B cell (primary cell): ENCODE measurements at regions not wholly inside any gene's neighbourhood (a gene's known extent, or its start where the extent isn't known, plus 50 kb on each side); places are given as distances from the start of the nearest gene placed in this dataset.

Experiments
- EZH2 ChIP-seq: IDR thresholded peaks from 2 replicates; pipeline ENCODE4 v1.6.1; 2012; ENCODE audit warnings: borderline replicate concordance, low read depth, mild to moderate bottlenecking, moderate library complexity, low read length; ENCODE audit not compliant: insufficient read depth, poor library complexity, severe bottlenecking
- TF ChIP-seq, protein P1 (sequence below): fragments of 200-600 bp; IDR thresholded peaks from one replicate; pipeline ENCODE4 v1.8.0; 2022; ENCODE audit warnings: antibody characterized with exemption, mild to moderate bottlenecking

DNA sequence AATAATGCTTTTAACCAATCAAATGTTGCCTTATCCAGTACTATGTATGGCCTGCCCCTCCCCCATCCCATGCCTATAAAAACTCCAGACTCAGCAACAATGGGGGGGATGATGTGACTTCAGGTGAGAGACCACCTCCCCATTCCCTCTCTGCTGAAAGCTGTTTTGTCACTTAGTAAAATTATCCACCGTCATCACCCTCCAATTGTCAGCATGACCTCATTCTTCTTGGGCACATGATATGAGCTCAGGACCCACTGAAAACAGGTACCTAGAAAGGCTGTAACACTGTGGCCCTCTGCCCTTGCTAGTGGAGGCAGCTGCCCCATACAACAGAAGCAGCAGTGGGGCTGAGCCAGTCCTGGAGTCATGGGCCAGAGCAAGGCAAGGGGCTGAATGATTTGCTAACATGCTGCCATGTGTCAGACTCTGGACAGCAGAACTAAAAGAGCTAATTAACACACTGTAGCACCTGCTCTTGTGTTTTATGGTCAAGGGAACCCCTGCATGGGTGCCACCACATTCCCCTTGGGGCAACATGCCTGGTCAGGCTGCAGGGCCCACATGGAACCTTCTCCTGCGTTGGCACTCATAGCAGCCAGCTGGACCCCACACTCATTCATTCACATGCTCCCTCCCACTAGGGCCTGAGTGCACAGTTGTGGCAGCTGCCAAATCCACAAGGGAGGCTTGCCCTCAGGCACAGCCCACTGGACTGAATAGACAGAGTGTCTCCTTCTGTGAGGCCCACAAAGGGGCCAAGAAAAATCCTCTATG, 722.2 kb upstream of the PCDH20 start:
- TF ChIP-seq, protein P1, sequence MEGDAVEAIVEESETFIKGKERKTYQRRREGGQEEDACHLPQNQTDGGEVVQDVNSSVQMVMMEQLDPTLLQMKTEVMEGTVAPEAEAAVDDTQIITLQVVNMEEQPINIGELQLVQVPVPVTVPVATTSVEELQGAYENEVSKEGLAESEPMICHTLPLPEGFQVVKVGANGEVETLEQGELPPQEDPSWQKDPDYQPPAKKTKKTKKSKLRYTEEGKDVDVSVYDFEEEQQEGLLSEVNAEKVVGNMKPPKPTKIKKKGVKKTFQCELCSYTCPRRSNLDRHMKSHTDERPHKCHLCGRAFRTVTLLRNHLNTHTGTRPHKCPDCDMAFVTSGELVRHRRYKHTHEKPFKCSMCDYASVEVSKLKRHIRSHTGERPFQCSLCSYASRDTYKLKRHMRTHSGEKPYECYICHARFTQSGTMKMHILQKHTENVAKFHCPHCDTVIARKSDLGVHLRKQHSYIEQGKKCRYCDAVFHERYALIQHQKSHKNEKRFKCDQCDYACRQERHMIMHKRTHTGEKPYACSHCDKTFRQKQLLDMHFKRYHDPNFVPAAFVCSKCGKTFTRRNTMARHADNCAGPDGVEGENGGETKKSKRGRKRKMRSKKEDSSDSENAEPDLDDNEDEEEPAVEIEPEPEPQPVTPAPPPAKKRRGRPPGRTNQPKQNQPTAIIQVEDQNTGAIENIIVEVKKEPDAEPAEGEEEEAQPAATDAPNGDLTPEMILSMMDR: no peak
- no peak for TF ChIP-seq EZH2
